ENCODE measurements at regions not wholly inside any gene's neighbourhood (a gene's known extent, or its start where the extent isn't known, plus 50 kb on each side); places are given as distances from the start of the nearest gene placed in this dataset.

DNA sequence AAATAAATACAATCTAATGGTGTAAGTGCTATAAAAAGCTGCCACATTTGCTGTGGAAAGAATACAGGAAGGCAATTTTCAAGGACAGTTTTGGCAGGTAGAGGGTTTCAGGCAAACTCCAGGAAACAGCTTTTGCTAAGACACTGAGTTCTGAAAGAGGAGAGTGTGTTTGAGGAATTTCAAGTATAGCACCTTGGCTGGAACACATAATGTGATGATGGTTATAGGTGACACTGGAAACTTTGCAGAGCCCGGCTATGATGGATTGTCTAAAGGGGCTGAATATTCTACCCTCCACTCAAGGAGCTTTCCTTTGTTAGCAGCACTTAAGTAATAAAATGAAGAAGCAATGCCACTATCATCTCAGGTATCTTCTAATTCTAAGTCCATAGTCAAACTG, 209.4 kb upstream of the TGFBR2 start:
- Histone ChIP-seq H2AFZ (ENCODE audit: low read length) (no peak overlapping the region), H3K4me2 (ENCODE audit: insufficient read depth, low read length) (no peak overlapping the region), H3K9me3 (ENCODE audit: low read depth, low read length) (no peaks in the 10 kb centered on the region), H3K36me3 (ENCODE audit: insufficient read depth, low read length) (no peaks in the 10 kb centered on the region), H3K27me3 (ENCODE audit: insufficient read depth, low read length) (no peaks in the 10 kb centered on the region), H3K4me1 (ENCODE audit: insufficient read depth, low read length) (peaks cover 3% of the 10 kb centered on the region), H4K20me1 (ENCODE audit: insufficient read depth, low read length) (no peaks in the 10 kb centered on the region), H3K27ac (ENCODE audit: low read depth, low read length) (no peak overlapping the region), H3K4me3 (ENCODE audit: insufficient read depth, low read length) (no peak overlapping the region), H3K79me2 (ENCODE audit: insufficient read depth, low read length) (no peaks in the 10 kb centered on the region)
- TF ChIP-seq, protein P1, sequence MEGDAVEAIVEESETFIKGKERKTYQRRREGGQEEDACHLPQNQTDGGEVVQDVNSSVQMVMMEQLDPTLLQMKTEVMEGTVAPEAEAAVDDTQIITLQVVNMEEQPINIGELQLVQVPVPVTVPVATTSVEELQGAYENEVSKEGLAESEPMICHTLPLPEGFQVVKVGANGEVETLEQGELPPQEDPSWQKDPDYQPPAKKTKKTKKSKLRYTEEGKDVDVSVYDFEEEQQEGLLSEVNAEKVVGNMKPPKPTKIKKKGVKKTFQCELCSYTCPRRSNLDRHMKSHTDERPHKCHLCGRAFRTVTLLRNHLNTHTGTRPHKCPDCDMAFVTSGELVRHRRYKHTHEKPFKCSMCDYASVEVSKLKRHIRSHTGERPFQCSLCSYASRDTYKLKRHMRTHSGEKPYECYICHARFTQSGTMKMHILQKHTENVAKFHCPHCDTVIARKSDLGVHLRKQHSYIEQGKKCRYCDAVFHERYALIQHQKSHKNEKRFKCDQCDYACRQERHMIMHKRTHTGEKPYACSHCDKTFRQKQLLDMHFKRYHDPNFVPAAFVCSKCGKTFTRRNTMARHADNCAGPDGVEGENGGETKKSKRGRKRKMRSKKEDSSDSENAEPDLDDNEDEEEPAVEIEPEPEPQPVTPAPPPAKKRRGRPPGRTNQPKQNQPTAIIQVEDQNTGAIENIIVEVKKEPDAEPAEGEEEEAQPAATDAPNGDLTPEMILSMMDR (IDR thresholded peaks at IDR 0.05; ENCODE audit: extremely low read depth, low read depth, low read length): no peak
- no peak for DNase-seq (ENCODE audit: insufficient read length, low spot score, missing footprints)

DNA sequence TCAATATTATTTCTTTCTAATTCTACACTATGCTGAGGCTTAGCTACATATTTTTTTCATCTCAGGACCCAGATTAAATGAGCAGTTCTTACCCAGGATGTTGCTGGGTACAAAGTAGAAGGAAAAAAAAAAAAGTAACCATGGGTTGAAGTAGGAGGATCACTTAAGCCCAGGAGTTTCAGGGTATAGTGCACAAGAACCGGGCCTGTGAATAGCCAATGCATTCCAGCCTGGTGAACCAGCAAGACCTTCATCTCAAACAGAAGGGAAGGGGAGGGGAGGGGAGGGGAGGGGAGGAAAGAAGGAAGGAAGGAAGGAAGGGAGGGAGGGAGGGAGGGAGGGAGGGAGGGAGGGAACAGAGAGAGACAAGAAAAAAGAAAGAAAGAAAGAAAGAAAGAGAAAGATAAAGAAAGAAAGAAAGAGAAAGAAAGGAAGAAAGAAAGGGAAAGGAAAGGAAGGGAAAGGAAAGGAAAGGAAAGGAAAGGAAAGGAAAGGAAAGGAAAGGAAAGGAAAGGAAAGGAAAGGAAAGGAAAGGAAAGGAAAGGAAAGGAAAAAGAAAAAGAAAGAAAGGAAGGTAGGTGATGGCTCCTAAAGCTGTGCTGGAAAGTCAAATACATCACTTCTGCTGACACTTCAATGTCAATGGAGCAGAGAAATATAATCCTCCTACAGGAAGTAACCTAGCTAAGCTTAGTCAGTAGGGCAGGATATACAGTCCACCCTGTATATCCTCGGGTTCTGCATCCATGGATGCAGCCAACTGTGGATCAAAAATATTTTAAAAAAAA, 206.8 kb upstream of the TGFBR2 start:
- no peak overlapping the region for H2AFZ ChIP-seq (ENCODE audit: low read length)
- H3K27me3 ChIP-seq (ENCODE audit: insufficient read depth, low read length): no peaks in the 10 kb centered on the region
- DNase-seq (ENCODE audit: insufficient read length, low spot score, missing footprints): no peak
- H3K79me2 ChIP-seq (ENCODE audit: insufficient read depth, low read length): no peaks in the 10 kb centered on the region
- H3K4me3 ChIP-seq (ENCODE audit: insufficient read depth, low read length): no peak overlapping the region
- H3K27ac ChIP-seq (ENCODE audit: low read depth, low read length): no peak overlapping the region
- H3K36me3 ChIP-seq (ENCODE audit: insufficient read depth, low read length): no peaks in the 10 kb centered on the region
- no peak overlapping the region for H3K4me2 ChIP-seq (ENCODE audit: insufficient read depth, low read length)
- peaks cover 3% of the 10 kb centered on the region for H3K4me1 ChIP-seq (ENCODE audit: insufficient read depth, low read length)
- TF ChIP-seq, protein P1 (IDR thresholded peaks at IDR 0.05; ENCODE audit: extremely low read depth, low read depth, low read length): no peak
- H3K9me3 ChIP-seq (ENCODE audit: low read depth, low read length): no peaks in the 10 kb centered on the region
- H4K20me1 ChIP-seq (ENCODE audit: insufficient read depth, low read length): no peaks in the 10 kb centered on the region

GRCh38 chr3:30400926-30401325, 205.5 kb upstream of the TGFBR2 start:
- Histone ChIP-seq H3K4me1 (ENCODE audit: insufficient read depth, low read length) (peaks cover 3% of the 10 kb centered on the region), H2AFZ (ENCODE audit: low read length) (peak overlapping the region; percentile 54), H3K9me3 (ENCODE audit: low read depth, low read length) (no peaks in the 10 kb centered on the region), H4K20me1 (ENCODE audit: insufficient read depth, low read length) (no peaks in the 10 kb centered on the region), H3K4me3 (ENCODE audit: insufficient read depth, low read length) (no peak overlapping the region), H3K79me2 (ENCODE audit: insufficient read depth, low read length) (no peaks in the 10 kb centered on the region), H3K27ac (ENCODE audit: low read depth, low read length) (no peak overlapping the region), H3K36me3 (ENCODE audit: insufficient read depth, low read length) (no peaks in the 10 kb centered on the region), H3K27me3 (ENCODE audit: insufficient read depth, low read length) (no peaks in the 10 kb centered on the region), H3K4me2 (ENCODE audit: insufficient read depth, low read length) (no peak overlapping the region)
- DNase-seq (ENCODE audit: insufficient read length, low spot score, missing footprints): no peak
- TF ChIP-seq, protein P1 (IDR thresholded peaks at IDR 0.05; ENCODE audit: extremely low read depth, low read depth, low read length): no peak

DNA sequence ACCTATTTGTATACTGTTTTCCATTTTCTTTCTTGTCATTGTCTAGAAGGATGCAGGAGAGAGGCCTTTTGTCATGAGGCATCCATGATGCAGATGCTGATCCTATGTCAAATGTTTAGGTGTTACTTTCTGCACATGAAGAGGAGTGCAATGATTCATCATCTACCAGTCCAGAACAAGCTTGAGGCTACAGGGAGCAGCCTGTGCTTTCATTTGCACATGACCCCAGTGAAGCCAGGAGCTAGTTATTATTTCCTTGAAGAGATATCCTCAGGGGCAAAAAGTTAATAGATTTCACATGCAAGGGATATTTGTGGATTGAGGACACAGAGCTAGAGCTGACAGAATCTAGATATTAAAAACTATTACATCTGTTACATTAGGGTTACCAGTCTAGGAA, 204.4 kb upstream of the TGFBR2 start:
- TF ChIP-seq, protein P1 (IDR thresholded peaks at IDR 0.05; ENCODE audit: extremely low read depth, low read depth, low read length): no peak
- peak; percentile 18 for DNase-seq (ENCODE audit: insufficient read length, low spot score, missing footprints)
- H3K27me3 ChIP-seq (ENCODE audit: insufficient read depth, low read length): no peaks in the 10 kb centered on the region

More for the DNA sequence above, 204.4 kb upstream of the TGFBR2 start:
- Histone ChIP-seq H3K79me2 (ENCODE audit: insufficient read depth, low read length) (no peaks in the 10 kb centered on the region), H2AFZ (ENCODE audit: low read length) (no peak overlapping the region), H3K27ac (ENCODE audit: low read depth, low read length) (no peak overlapping the region), H3K4me3 (ENCODE audit: insufficient read depth, low read length) (no peak overlapping the region), H3K9me3 (ENCODE audit: low read depth, low read length) (no peaks in the 10 kb centered on the region), H3K36me3 (ENCODE audit: insufficient read depth, low read length) (no peaks in the 10 kb centered on the region), H4K20me1 (ENCODE audit: insufficient read depth, low read length) (no peaks in the 10 kb centered on the region), H3K4me1 (ENCODE audit: insufficient read depth, low read length) (peaks cover 3% of the 10 kb centered on the region), H3K4me2 (ENCODE audit: insufficient read depth, low read length) (no peak overlapping the region)
